Dermis blood vessel endothelial cell (primary cell): ENCODE measurements at regions not wholly inside any gene's neighbourhood (a gene's known extent, or its start where the extent isn't known, plus 50 kb on each side); places are given as distances from the start of the nearest gene placed in this dataset.
A peak's percentile ranks its signal among the peaks of the same experiment; 100 is the strongest.
"Not testable (repeated sequence)": the region's sequence is repeated elsewhere in the genome, so short reads cannot be mapped to it uniquely, and the experiment has no call there.

ENCODE experiments used
- DNase-seq: peaks from one replicate; pipeline ENCODE4 v3.0.0; 2010

GRCh38 chr11:34793666-34794065 lies 122.5 kb downstream of the APIP start:
- no peak for DNase-seq

- DNase-seq: peak; percentile 87
Measured at GRCh38 chr11:34792814-34793258, 123.3 kb downstream of the APIP start.

GRCh38 chr11:34791780-34792542 lies 124.2 kb downstream of the APIP start:
- peak; percentile 28 for DNase-seq

GRCh38 chr11:34790620-34791019 lies 125.6 kb downstream of the APIP start:
- DNase-seq: peak; percentile 38

GRCh38 chr11:34789196-34789834 lies 126.9 kb downstream of the APIP start:
- no peak for DNase-seq

- DNase-seq: no peak
Measured at GRCh38 chr11:34788642-34789041, 127.5 kb downstream of the APIP start.

GRCh38 chr11:34787895-34788294 lies 128.3 kb downstream of the APIP start:
- DNase-seq: no peak

GRCh38 chr11:34787348-34787747 lies 128.8 kb downstream of the APIP start:
- DNase-seq: no peak

GRCh38 chr11:34784318-34784841 lies 131.8 kb downstream of the APIP start:
- no peak for DNase-seq

- DNase-seq: no peak
Measured at GRCh38 chr11:34783816-34784317, 132.3 kb downstream of the APIP start.

- not testable (repeated sequence) for DNase-seq
Measured at GRCh38 chr11:34781826-34782225, 134.4 kb downstream of the APIP start.

GRCh38 chr11:34775417-34775888 lies 140.7 kb downstream of the APIP start:
- DNase-seq: no peak

- no peak for DNase-seq
Measured at GRCh38 chr11:34774604-34775003, 141.6 kb downstream of the APIP start.

GRCh38 chr11:34773826-34774225 lies 142.4 kb downstream of the APIP start:
- DNase-seq: no peak

GRCh38 chr11:34773211-34773610 lies 143.0 kb downstream of the APIP start:
- DNase-seq: no peak

GRCh38 chr11:34770111-34770510 lies 146.1 kb downstream of the APIP start:
- no peak for DNase-seq

GRCh38 chr11:34769224-34769623 lies 147.0 kb downstream of the APIP start:
- no peak for DNase-seq

- not testable (repeated sequence) for DNase-seq
Measured at GRCh38 chr11:34762625-34763024, 141.7 kb downstream of the EHF start.

- DNase-seq: no peak
Measured at GRCh38 chr11:34758262-34758661, 137.4 kb downstream of the EHF start.

- DNase-seq: no peak
Measured at GRCh38 chr11:34757026-34757451, 136.1 kb downstream of the EHF start.

GRCh38 chr11:34756591-34756990 lies 135.7 kb downstream of the EHF start:
- DNase-seq: no peak

- no peak for DNase-seq
Measured at GRCh38 chr11:34755671-34756070, 134.8 kb downstream of the EHF start.

- DNase-seq: no peak
Measured at GRCh38 chr11:34754171-34754823, 133.4 kb downstream of the EHF start.
